ENCODE measurements at regions not wholly inside any gene's neighbourhood (a gene's known extent, or its start where the extent isn't known, plus 50 kb on each side); places are given as distances from the start of the nearest gene placed in this dataset.

- TF ChIP-seq CTCF (IDR thresholded peaks at IDR 0.05 in 8 of 11, conservative IDR thresholded peaks at IDR 0.05 in 3 of 11) (no peak), POLR2A (IDR thresholded peaks at IDR 0.05) (no peak), POLR2AphosphoS5 (IDR thresholded peaks at IDR 0.05) (no peak)
These were observed 334.8 kb downstream of the RPS6KC1 start for GRCh38 chr1:213385806-213386324.
